Smooth muscle cell (in vitro differentiated cells): ENCODE measurements at regions not wholly inside any gene's neighbourhood (a gene's known extent, or its start where the extent isn't known, plus 50 kb on each side); places are given as distances from the start of the nearest gene placed in this dataset.

Experiments used
- DNase-seq: peaks from one replicate; lab custom pipeline; 2025; ENCODE audit not compliant: unreplicated experiment; lab: John Stamatoyannopoulos, UW
- H2AFZ ChIP-seq: fragments of 200-600 bp; sonication (generic); 2 replicates; pipeline ENCODE4 v1.6.0; 2016; ENCODE audit warnings: antibody characterized with exemption, low read depth, mild to moderate bottlenecking
- H3F3A ChIP-seq: fragments of 200-600 bp; sonication (generic); 2 replicates; pipeline ENCODE4 v1.6.0; 2017; ENCODE audit warnings: antibody characterized with exemption, low read depth
- H3K27ac ChIP-seq: fragments of 200-600 bp; sonication (generic); 2 replicates; pipeline ENCODE4 v1.5.1; 2016; ENCODE audit warnings: low read depth, mild to moderate bottlenecking
- H3K27me3 ChIP-seq: fragments of 200-600 bp; sonication (generic); 2 replicates; pipeline ENCODE4 v1.6.1; 2016; ENCODE audit warnings: low read depth, mild to moderate bottlenecking
- H3K36me3 ChIP-seq: fragments of 200-600 bp; sonication (generic); 2 replicates; pipeline ENCODE4 v1.5.1; 2016; ENCODE audit warnings: low read depth
- H3K4me1 ChIP-seq: fragments of 200-600 bp; sonication (generic); 2 replicates; pipeline ENCODE4 v1.5.1; 2016; ENCODE audit warnings: low read depth
- H3K4me2 ChIP-seq: fragments of 200-600 bp; sonication (generic); 2 replicates; pipeline ENCODE4 v1.6.0; 2016; ENCODE audit warnings: mild to moderate bottlenecking
- H3K4me3 ChIP-seq: fragments of 200-600 bp; sonication (generic); 2 replicates; pipeline ENCODE4 v1.5.1; 2016; ENCODE audit warnings: mild to moderate bottlenecking
- H3K79me2 ChIP-seq: fragments of 200-600 bp; sonication (generic); 2 replicates; pipeline ENCODE4 v1.6.0; 2016; ENCODE audit warnings: low read depth, mild to moderate bottlenecking
- H3K9ac ChIP-seq: fragments of 200-600 bp; sonication (generic); 2 replicates; pipeline ENCODE4 v1.6.0; 2016; ENCODE audit warnings: low read depth
- H3K9me3 ChIP-seq: fragments of 200-600 bp; sonication (generic); replicated peaks from 2 replicates; pipeline ENCODE4 v1.5.1; 2016; ENCODE audit warnings: low read depth
- H4K20me1 ChIP-seq: fragments of 200-600 bp; sonication (generic); 2 replicates; pipeline ENCODE4 v1.6.0; 2016; ENCODE audit warnings: low read depth
- CTCF ChIP-seq: fragments of 200-600 bp; sonication (generic); IDR thresholded peaks from 2 replicates; pipeline ENCODE4 v1.5.1; 2017; ENCODE audit warnings: borderline replicate concordance, mild to moderate bottlenecking, antibody characterized with exemption; ENCODE audit not compliant: insufficient read depth, poor library complexity, severe bottlenecking
- WGBS: methylation state at CpG from one replicate; pipeline ENCODE4 v1.1.7; 2016; ENCODE audit warnings: low lambda C conversion rate; 5-methylcytosine and 5-hydroxymethylcytosine counted together

GRCh38 chr17:71765437-71765836 is 355.4 kb upstream of the SOX9 start:
- DNase-seq, result no peak
- no peak for TF ChIP-seq CTCF

GRCh38 chr17:71769850-71770249 is 351.0 kb upstream of the SOX9 start:
- no peaks in the 10 kb centered on the region for H3K4me1 ChIP-seq

More at GRCh38 chr17:71765437-71765836, 355.4 kb upstream of the SOX9 start:
- Histone ChIP-seq H3K4me1 (no peaks in the 10 kb centered on the region), H3K4me3 (no peak overlapping the region), H3K9me3 (no peaks in the 10 kb centered on the region), H4K20me1 (no peaks in the 10 kb centered on the region), H2AFZ (no peak overlapping the region), H3K27ac (no peak overlapping the region), H3K27me3 (no peaks in the 10 kb centered on the region), H3K36me3 (no peaks in the 10 kb centered on the region), H3K9ac (no peak overlapping the region), H3K79me2 (no peaks in the 10 kb centered on the region), H3F3A (no peaks in the 10 kb centered on the region), H3K4me2 (peak overlapping the region; percentile 11)
- WGBS, result 13% methylated on average over 2 of the region's 2 CpGs

GRCh38 chr17:71777048-71777640 is 343.7 kb upstream of the SOX9 start:
- no peaks in the 10 kb centered on the region for H4K20me1 ChIP-seq
- DNase-seq, result no peak
- H3K4me1 ChIP-seq, result no peaks in the 10 kb centered on the region
- H3K27me3 ChIP-seq, result no peaks in the 10 kb centered on the region
- H3K27ac ChIP-seq, result no peak overlapping the region
- no peaks in the 10 kb centered on the region for H3K79me2 ChIP-seq
- no peaks in the 10 kb centered on the region for H3F3A ChIP-seq
- WGBS, result 84% methylated on average over 6 of the region's 6 CpGs
- TF ChIP-seq CTCF, result no peak
- H2AFZ ChIP-seq, result no peak overlapping the region
- H3K4me3 ChIP-seq, result no peak overlapping the region
- peak overlapping the region; percentile 24 for H3K4me2 ChIP-seq
- H3K9me3 ChIP-seq, result no peaks in the 10 kb centered on the region
- H3K36me3 ChIP-seq, result no peaks in the 10 kb centered on the region
- H3K9ac ChIP-seq, result no peak overlapping the region

More at GRCh38 chr17:71769850-71770249, 351.0 kb upstream of the SOX9 start:
- no peak for TF ChIP-seq CTCF
- Histone ChIP-seq H4K20me1 (no peaks in the 10 kb centered on the region), H3K4me3 (no peak overlapping the region), H3F3A (no peaks in the 10 kb centered on the region), H3K9me3 (no peaks in the 10 kb centered on the region), H3K79me2 (no peaks in the 10 kb centered on the region), H3K36me3 (no peaks in the 10 kb centered on the region), H3K4me2 (no peak overlapping the region), H3K27ac (no peak overlapping the region), H2AFZ (no peak overlapping the region), H3K27me3 (no peaks in the 10 kb centered on the region), H3K9ac (no peak overlapping the region)
- WGBS, result 60% methylated on average over 2 of the region's 2 CpGs
- DNase-seq, result no peak

GRCh38 chr17:71779482-71779881 is 341.3 kb upstream of the SOX9 start:
- H3K9ac ChIP-seq, result no peak overlapping the region
- H3K27ac ChIP-seq, result no peak overlapping the region
- no peak overlapping the region for H3K4me3 ChIP-seq
- no peaks in the 10 kb centered on the region for H3K9me3 ChIP-seq
- no peak for DNase-seq
- no peaks in the 10 kb centered on the region for H3K4me1 ChIP-seq
- no peak for TF ChIP-seq CTCF
- no peaks in the 10 kb centered on the region for H4K20me1 ChIP-seq
- no peak overlapping the region for H2AFZ ChIP-seq
- H3K79me2 ChIP-seq, result no peaks in the 10 kb centered on the region
- 82% methylated on average over 3 of the region's 3 CpGs for WGBS
- no peaks in the 10 kb centered on the region for H3K36me3 ChIP-seq
- H3K27me3 ChIP-seq, result no peaks in the 10 kb centered on the region
- no peaks in the 10 kb centered on the region for H3F3A ChIP-seq
- no peak overlapping the region for H3K4me2 ChIP-seq
